ENCODE measurements at regions not wholly inside any gene's neighbourhood (a gene's known extent, or its start where the extent isn't known, plus 50 kb on each side); places are given as distances from the start of the nearest gene placed in this dataset.

- no peak for TF ChIP-seq EZH2 (IDR thresholded peaks at IDR 0.05; ENCODE audit: low read depth)
- H3K9me2 ChIP-seq (ENCODE audit: insufficient read depth) = no peaks in the 10 kb centered on the region
- H3K4me1 ChIP-seq (replicated peaks; ENCODE audit: insufficient read depth) = no peaks in the 10 kb centered on the region
- ChIA-PET POLR2A (ENCODE audit: unreplicated experiment) (no interaction called here), CTCF (no interaction called here)
- no peaks in the 10 kb centered on the region for H3K36me3 ChIP-seq (ENCODE audit: low read depth)
- no peaks in the 10 kb centered on the region for H3K27me3 ChIP-seq (ENCODE audit: insufficient read depth, low read depth)
- intact Hi-C loops (cut with micrococcal nuclease; ENCODE audit: unreplicated experiment) = no loop called here
- no peak overlapping the region for H3K4me2 ChIP-seq
- H2AFZ ChIP-seq = no peak overlapping the region
- H3K79me2 ChIP-seq (ENCODE audit: low read depth) = no peaks in the 10 kb centered on the region
- H3F3A ChIP-seq (ENCODE audit: insufficient read depth, low read depth) = no peaks in the 10 kb centered on the region
- no peak overlapping the region for H3K27ac ChIP-seq
- no peaks in the 10 kb centered on the region for H3K9me3 ChIP-seq (ENCODE audit: insufficient read depth, low read depth)
- no peak for DNase-seq
- no TSS peak for BruUV-seq (replicated peaks)
- H3K4me3 ChIP-seq = no peak overlapping the region
- H4K20me1 ChIP-seq (ENCODE audit: insufficient read depth) = no peaks in the 10 kb centered on the region
These were observed 577.3 kb upstream of the ZNF717 start for GRCh38 chr3:76362643-76363042.

GRCh38 chr3:76365275-76365674 lies 579.9 kb upstream of the ZNF717 start:
- Histone ChIP-seq H4K20me1 (ENCODE audit: insufficient read depth) (no peaks in the 10 kb centered on the region), H3K4me1 (replicated peaks; ENCODE audit: insufficient read depth) (no peaks in the 10 kb centered on the region), H3K36me3 (ENCODE audit: low read depth) (no peaks in the 10 kb centered on the region), H3K27ac (no peak overlapping the region), H3K4me2 (no peak overlapping the region), H3K9me2 (ENCODE audit: insufficient read depth) (no peaks in the 10 kb centered on the region), H3K79me2 (ENCODE audit: low read depth) (no peaks in the 10 kb centered on the region), H2AFZ (no peak overlapping the region), H3K9me3 (ENCODE audit: insufficient read depth, low read depth) (no peaks in the 10 kb centered on the region), H3K27me3 (ENCODE audit: insufficient read depth, low read depth) (no peaks in the 10 kb centered on the region), H3K4me3 (no peak overlapping the region), H3F3A (ENCODE audit: insufficient read depth, low read depth) (no peaks in the 10 kb centered on the region)
- no TSS peak for BruUV-seq (replicated peaks)
- no peak for DNase-seq
- ChIA-PET CTCF (no interaction called here), POLR2A (ENCODE audit: unreplicated experiment) (no interaction called here)
- intact Hi-C loops (cut with micrococcal nuclease; ENCODE audit: unreplicated experiment) = no loop called here
- no peak for TF ChIP-seq CTCF (conservative IDR thresholded peaks at IDR 0.05)
- no peak for TF ChIP-seq EZH2 (IDR thresholded peaks at IDR 0.05; ENCODE audit: low read depth)

GRCh38 chr3:76367281-76367680 lies 581.9 kb upstream of the ZNF717 start:
- Histone ChIP-seq H3K36me3 (ENCODE audit: low read depth) (no peaks in the 10 kb centered on the region), H3K27me3 (ENCODE audit: insufficient read depth, low read depth) (no peaks in the 10 kb centered on the region), H2AFZ (no peak overlapping the region), H4K20me1 (ENCODE audit: insufficient read depth) (no peaks in the 10 kb centered on the region), H3K9me3 (ENCODE audit: insufficient read depth, low read depth) (no peaks in the 10 kb centered on the region), H3K4me1 (replicated peaks; ENCODE audit: insufficient read depth) (no peaks in the 10 kb centered on the region), H3K4me2 (no peak overlapping the region), H3K27ac (no peak overlapping the region), H3F3A (ENCODE audit: insufficient read depth, low read depth) (no peaks in the 10 kb centered on the region), H3K9me2 (ENCODE audit: insufficient read depth) (no peaks in the 10 kb centered on the region), H3K4me3 (no peak overlapping the region), H3K79me2 (ENCODE audit: low read depth) (no peaks in the 10 kb centered on the region)
- ChIA-PET POLR2A (ENCODE audit: unreplicated experiment) (no interaction called here), CTCF (no interaction called here)
- TF ChIP-seq EZH2 (IDR thresholded peaks at IDR 0.05; ENCODE audit: low read depth) (no peak), CTCF (conservative IDR thresholded peaks at IDR 0.05) (no peak)
- BruUV-seq (replicated peaks) = no TSS peak
- intact Hi-C loops (cut with micrococcal nuclease; ENCODE audit: unreplicated experiment) = no loop called here
- no peak for DNase-seq

GRCh38 chr3:76369170-76369569 lies 583.8 kb upstream of the ZNF717 start:
- Histone ChIP-seq H3K4me3 (no peak overlapping the region), H3K4me2 (no peak overlapping the region), H3K36me3 (ENCODE audit: low read depth) (no peaks in the 10 kb centered on the region), H3K27me3 (ENCODE audit: insufficient read depth, low read depth) (no peaks in the 10 kb centered on the region), H3K4me1 (replicated peaks; ENCODE audit: insufficient read depth) (no peaks in the 10 kb centered on the region), H3F3A (ENCODE audit: insufficient read depth, low read depth) (no peaks in the 10 kb centered on the region), H4K20me1 (ENCODE audit: insufficient read depth) (no peaks in the 10 kb centered on the region), H3K9me2 (ENCODE audit: insufficient read depth) (no peaks in the 10 kb centered on the region), H3K27ac (no peak overlapping the region), H2AFZ (no peak overlapping the region), H3K79me2 (ENCODE audit: low read depth) (no peaks in the 10 kb centered on the region), H3K9me3 (ENCODE audit: insufficient read depth, low read depth) (no peaks in the 10 kb centered on the region)
- POLR2A ChIA-PET (ENCODE audit: unreplicated experiment) = no interaction called here
- CTCF ChIA-PET = no interaction called here
- intact Hi-C loops (cut with micrococcal nuclease; ENCODE audit: unreplicated experiment) = no loop called here
- no TSS peak for BruUV-seq (replicated peaks)
- TF ChIP-seq CTCF (conservative IDR thresholded peaks at IDR 0.05) (0 out of 2 replicates have a peak, but pooled peaks have one; percentile 26), EZH2 (IDR thresholded peaks at IDR 0.05; ENCODE audit: low read depth) (no peak)
- no peak for DNase-seq

Measured in PC-9 (cell line).